HG03097 (cell line): ENCODE measurements at regions not wholly inside any gene's neighbourhood (a gene's known extent, or its start where the extent isn't known, plus 50 kb on each side); places are given as distances from the start of the nearest gene placed in this dataset.
A peak's percentile ranks its signal among the peaks of the same experiment; 100 is the strongest.

Experiments
- ATAC-seq: cut with Tn5 transposase; IDR thresholded peaks from one replicate; pipeline ENCODE4 v1.9.1; 2021; ENCODE audit not compliant: unreplicated experiment, low FRiP score

DNA sequence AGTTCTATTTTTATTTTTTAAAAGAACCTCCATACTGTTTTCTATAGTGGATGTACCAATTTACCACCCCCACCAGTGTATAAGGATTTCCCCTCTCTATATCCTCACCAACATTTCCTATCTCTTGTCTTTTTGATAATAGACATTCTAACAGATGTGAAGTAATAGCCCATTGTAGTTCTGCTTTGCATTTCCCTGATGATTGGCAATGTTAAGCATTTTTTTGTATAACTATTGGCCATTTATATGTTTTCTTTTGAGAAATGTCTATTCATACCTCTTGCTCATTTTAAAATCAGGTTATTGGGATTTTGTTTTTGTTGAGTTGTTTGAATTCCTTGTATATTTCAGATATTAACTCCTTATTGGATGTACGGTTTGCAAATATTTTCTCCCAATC, 251.1 kb upstream of the HTR2C start:
- no peak for ATAC-seq

DNA sequence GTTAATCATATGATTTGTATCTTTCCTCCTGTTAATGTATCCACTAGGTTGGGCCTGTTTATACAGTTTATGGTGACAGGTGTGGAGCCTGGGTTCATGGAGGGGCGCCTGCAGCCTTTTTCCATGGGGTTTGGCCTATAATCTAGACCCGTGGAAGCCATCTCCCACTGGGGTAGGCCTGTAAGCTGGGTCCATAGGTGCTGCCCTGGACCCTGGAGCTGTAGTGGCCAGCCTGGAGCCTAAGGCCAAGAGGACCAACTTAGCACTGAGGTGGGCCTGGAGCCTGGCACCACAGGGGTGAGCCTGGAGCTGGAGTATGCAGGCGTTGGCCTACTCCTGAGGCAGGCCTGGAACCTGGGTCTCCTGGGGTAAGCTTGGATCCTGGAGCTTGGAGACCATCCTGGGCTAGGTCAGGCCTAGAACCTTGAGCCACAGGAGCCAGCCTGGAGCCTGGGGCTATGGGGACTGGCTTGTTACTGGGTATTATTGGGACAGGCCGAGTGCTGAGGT, 249.4 kb upstream of the HTR2C start:
- ATAC-seq = no peak

DNA sequence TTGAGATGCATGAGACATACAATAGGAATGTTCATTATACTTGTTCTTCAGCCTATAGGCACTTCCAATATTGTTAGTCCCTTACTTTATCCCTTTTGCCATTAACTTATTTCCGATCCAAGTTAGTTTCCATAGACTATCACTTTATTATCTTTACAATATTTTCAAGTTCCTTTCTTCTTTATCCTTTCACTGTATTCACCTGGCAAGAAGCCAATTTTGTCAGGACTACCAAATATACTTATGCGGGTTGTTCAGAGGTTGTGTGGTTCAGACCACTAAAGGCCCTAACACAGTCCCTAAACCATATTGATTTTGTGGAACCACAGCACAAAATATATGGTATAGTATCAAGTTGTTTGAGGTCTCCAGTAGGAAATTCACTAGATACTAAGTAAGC, 245.0 kb upstream of the HTR2C start:
- no peak for ATAC-seq

DNA sequence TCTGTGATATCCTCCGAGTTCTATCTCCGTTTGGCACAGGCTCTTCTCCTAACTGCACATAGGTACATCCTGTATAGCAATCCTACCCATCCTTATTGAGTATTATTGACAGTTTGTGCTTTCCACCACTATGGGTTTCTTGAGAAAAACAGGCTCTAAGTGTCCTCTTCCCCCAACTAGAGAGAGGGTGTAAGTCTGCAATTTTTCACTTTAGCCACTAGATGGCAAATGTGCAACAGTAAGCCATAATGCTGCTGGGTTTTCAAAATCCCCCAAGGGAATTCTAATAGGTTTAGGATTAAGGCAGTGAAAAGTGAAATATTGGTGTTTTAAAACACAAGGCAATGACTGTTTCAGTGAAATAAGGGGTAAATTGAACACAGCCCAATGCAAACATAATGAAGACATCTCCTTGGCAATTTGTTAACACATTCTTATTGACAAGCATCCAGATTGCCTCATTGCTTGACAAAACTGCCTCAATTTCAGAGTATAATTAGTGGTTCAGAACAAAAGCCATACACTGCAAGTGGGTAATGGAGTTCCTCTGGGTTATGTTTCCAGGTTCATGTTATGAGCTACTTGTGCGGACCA, 239.0 kb upstream of the HTR2C start:
- ATAC-seq = peak; percentile 89

DNA sequence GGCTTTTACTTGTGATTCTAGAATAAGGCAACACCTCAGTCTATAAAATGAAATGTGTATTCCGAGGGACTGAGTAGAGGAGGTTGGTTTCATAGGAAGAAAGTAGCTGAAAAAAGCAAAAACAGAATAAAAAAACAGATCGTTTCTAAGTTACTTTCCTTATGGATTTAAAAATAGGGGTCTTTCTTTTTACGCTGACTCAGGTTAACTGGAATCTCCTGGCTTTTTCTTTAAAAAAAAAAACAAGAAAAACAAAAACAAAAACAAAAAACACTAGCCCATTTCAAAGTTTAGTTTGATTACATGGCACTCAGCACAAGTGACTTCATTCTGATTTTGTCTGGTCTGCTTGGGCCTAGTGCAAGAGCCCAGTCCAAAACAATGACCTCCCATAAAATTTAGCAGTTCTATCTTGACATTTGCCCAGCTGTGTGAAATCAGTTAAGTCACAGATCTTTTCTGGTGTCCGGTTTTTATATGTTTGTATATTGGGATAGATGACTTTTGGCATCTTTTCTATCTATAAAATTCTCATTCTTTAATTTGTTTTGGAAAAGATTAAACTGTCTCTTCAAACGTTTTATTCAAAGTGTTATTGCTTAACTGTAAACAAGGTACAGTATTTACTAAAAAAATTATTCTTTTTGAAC, 222.7 kb upstream of the HTR2C start:
- no peak for ATAC-seq

DNA sequence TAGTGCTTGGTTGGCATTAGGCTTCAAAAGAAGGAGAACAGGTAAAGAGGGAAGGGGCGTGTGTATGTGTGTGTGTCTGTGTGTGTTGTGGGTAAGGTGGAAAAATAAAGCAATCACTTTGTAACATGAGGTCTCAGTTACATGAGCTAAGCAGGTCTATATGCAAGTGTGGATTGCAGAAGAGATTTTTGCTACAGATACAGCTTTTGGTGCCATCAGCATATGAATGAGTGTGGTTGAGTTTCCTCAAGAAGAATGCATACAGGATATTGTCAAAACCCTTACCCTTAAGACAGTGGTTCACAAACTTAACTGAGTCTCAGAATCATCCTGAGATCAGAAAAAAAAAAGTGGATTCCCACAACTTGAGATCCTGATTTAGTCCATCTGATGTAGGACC, 220.5 kb upstream of the HTR2C start:
- ATAC-seq = no peak

DNA sequence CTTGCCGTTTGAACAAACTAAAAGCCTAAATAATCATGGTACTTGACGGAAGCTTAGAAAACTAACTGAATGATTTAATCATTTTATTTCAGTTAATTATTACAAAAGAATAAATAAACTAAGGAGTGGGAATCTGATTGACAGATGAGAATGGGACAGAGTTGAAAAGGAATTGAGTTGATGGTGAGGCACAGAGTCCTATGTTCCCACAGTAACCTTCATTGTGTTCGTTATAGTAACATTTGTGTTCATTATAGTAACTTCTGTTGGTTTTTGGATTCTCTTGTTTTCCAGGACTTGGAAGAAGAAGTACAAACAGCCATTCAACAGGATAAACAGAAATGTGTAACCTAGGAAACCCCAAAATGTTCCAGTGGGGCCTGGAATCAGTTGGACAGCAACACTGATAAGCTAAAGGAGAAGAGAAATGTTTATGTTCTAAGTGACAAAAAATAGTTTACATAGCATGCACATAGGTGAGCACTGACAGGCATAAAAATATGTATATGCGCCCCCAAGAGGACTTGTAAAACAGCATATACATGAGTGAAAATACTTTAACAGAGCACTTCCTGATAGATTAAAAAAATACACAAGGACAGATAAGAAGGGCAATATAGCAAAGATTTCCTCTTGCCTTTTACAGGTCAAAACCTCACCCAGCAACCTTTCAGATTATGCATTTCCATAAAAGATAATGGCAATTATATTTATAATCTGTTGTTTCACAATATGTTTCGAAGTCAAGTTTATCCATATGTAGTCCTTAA, 218.6 kb upstream of the HTR2C start:
- no peak for ATAC-seq

DNA sequence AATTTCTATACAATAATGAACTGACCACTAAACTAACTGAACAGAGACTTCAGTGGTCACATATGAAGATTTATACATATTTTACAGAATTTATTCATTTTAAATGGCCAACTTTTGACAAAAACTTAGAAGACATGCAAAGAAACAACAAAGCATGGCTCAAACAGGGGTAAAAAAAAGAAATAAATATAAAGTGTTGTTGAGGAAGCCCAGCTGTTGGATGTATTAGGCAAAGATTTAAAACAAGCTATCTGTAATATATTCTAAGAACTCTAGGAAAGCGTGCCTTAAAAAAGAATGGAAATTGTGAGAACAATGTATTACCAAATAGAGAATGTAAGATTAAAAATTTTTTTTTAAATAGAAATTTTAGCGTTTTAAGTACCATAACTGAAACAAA, 210.9 kb upstream of the HTR2C start:
- no peak for ATAC-seq

DNA sequence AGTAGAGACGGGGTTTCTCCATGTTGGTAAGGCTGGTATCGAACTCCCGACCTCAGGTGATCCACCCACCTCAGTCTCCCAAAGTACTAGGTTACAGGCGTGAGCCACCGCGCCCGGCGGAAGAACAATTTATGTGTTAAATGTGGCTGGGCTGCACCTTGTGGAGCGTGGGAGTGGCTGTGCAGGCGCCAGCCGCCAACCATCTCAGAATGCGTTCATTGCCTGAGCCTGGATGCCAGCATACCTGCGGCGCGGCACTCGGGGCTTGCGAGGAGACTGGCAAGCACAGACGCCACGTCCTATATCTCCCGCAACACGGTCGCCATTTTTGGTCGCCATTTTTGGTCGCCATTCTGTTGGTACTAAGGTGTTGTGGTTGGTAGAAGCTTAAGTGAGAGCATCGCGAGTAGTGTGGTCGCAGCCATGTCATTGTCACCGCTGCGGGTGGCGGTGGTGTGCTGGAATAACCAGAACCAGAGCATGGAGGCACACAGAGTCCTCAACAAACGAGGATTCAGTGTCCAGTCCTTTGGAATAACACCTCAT, 193.6 kb upstream of the HTR2C start:
- no peak for ATAC-seq
